Right ventricle myocardium superior (tissue), 1 donor: ENCODE measurements at regions not wholly inside any gene's neighbourhood (a gene's known extent, or its start where the extent isn't known, plus 50 kb on each side); places are given as distances from the start of the nearest gene placed in this dataset.

Source experiments
- ATAC-seq: fragments of 200-7000 bp; cut with Tn5 transposase; one replicate; pipeline ENCODE4 v1.9.1; 2020; ENCODE audit warnings: mild to moderate bottlenecking; ENCODE audit not compliant: poor library complexity
- DNase-seq: peaks from one replicate; pipeline ENCODE4 v3.0.0-alpha.2; 2020
- intact Hi-C: fragments of 100-400 bp; cut with DNase I; formaldehyde crosslinking; loops from one replicate; pipeline ENCODE4 v1.11.2; 2022
- donor health status: DM: no; HTN: yes; CAD: no; lungs with severe emphysema.

- intact Hi-C loops = no loop called here
- no peak for ATAC-seq
Observed at GRCh38 chr6:170483413-170483812, 69.7 kb downstream of the PSMB1 start.

GRCh38 chr6:170480050-170480692, 72.9 kb downstream of the PSMB1 start:
- ATAC-seq = peak; percentile 85
- intact Hi-C loops = no loop called here
- no peak for DNase-seq

More at GRCh38 chr6:170483413-170483812, 69.7 kb downstream of the PSMB1 start:
- no peak for DNase-seq

DNA sequence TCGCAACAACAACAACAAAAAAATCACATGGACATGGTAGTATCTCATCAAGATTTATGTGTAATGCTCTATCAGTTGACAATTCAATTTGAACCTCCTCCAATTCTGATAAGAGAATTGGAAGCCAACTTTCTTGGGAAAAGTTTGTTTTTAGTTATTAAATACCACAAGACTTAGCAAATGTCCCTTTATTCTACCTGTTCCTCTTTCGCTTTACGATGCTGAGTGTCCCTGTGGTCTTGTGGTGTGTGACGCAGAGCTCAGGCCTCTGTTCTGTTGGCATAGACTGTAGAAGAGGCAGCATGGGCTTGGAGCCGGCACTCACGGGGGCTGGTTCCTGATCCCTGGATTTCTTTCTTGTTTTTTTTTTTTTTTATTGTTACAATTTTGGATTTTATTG, 76.7 kb downstream of the PSMB1 start:
- intact Hi-C loops = no loop called here
- ATAC-seq = no peak
- no peak for DNase-seq

GRCh38 chr6:170475118-170475517, 78.0 kb downstream of the PSMB1 start:
- DNase-seq = no peak
- intact Hi-C loops = no loop called here
- ATAC-seq = no peak

GRCh38 chr6:170473801-170474200, 79.3 kb downstream of the PSMB1 start:
- ATAC-seq = no peak
- intact Hi-C loops = no loop called here
- no peak for DNase-seq

GRCh38 chr6:170473301-170473717, 79.8 kb downstream of the PSMB1 start:
- DNase-seq (no peak), ATAC-seq (peak; percentile 91)
- intact Hi-C loops = no loop called here

DNA sequence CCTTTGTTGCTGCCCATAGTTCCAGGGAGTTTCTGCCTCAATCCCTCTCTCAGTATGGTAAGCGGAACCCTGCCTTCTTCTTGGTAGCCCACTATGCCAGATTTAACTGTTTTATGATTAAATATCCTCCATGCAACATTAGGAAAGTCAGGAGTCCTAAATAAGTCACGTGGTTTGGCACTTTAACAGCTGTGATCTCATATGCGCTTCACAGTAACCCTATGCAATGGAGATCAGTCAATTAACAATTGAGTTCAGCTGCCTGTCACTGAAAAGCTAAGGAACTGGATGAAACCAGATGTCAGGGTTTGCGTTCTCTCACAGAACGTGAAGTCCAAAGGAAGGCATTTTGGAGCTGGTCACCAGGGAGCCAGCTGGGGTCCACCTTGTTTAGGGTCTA, 81.6 kb downstream of the PSMB1 start:
- DNase-seq (no peak), ATAC-seq (no peak)
- intact Hi-C loops = no loop called here

GRCh38 chr6:170470734-170471133, 82.4 kb downstream of the PSMB1 start:
- intact Hi-C loops = no loop called here

DNA sequence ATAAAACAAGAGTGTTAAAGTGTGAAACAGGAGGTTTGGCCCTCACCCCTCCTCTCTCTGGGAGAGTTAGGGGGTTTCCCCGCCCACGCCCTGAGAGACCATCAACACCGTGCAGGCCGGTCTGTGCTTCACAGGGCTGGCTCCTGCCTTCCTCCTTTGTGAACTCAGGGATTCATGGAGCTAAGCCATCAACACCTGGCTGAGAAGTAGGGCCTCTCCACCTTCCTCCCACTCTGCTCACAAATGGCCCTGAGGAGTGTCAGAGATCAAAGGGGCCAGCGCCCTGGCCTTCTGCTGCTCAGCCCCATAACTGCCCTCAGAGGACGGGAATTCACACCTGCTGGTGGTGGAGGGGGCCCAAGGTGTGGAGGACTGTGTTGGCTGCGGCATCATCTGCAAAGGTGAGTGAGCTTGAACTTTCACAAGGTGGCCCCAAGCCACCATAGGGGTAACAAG, 88.6 kb downstream of the PSMB1 start:
- intact Hi-C loops = no loop called here
- no peak for ATAC-seq
- no peak for DNase-seq

More at GRCh38 chr6:170470734-170471133, 82.4 kb downstream of the PSMB1 start:
- DNase-seq (no peak), ATAC-seq (no peak)

DNA sequence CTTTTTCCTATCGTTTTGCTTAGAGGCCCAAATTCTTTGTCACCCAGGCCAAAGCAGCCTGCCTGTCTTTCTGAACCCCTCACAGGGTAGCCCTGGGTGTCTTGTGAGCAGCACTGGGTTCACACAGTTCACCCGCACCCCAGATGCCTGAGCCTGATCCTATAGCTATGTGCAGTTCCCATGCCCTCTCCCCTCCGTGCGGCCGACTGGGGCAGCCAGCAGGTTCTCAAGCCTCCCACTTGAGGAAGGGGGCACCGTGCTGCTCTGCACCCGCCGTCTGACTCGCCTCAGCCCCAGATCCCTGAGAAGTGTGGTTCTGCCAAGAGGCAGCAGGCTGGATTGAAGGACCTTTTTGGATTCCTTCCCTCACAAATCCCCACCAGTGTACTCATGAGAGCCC, 89.0 kb downstream of the PSMB1 start:
- DNase-seq = no peak
- intact Hi-C loops = no loop called here
- ATAC-seq = no peak

- DNase-seq (no peak), ATAC-seq (peak; percentile 51)
- intact Hi-C loops = no loop called here
Observed at GRCh38 chr6:170463101-170463721, 89.9 kb downstream of the PSMB1 start.

DNA sequence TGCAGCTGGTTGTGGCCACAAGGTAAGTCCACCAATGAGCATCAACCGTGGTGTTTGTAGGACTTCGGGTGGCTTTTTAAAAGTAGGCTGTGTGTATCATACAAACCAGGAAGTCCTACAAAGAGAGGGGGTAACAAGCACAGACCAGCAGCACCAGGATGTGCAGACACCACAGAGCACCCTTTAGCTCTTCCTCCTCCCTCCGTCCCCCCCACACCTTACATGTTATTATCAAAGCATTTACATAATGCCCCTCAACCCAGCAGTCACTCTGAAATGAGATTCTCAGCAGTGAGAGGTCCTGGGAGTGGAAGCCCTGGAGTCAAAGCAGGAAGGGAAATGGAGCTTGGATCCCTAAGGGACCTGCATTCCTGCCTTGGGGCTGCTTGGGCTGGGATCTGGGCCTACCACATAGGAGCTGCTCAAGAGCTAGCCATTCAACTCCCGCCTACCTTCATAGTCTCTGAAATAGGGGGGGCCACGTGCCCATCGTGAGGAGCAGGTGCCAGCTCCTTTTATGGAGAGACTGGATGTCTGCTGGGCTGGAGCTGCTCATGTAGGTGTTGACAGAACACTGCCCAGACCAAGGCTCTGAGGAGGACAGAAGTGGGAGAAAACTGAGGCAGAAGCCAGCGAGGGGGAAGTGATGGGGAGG, 90.6 kb downstream of the PSMB1 start:
- DNase-seq (no peak), ATAC-seq (peak; percentile 91)
- intact Hi-C loops = no loop called here

GRCh38 chr6:170461556-170462365, 91.3 kb downstream of the PSMB1 start:
- ATAC-seq (no peak), DNase-seq (no peak)
- intact Hi-C loops = no loop called here

- ATAC-seq = no peak
- DNase-seq = no peak
- intact Hi-C loops = no loop called here
Observed at GRCh38 chr6:170461111-170461510, 92.0 kb downstream of the PSMB1 start.

DNA sequence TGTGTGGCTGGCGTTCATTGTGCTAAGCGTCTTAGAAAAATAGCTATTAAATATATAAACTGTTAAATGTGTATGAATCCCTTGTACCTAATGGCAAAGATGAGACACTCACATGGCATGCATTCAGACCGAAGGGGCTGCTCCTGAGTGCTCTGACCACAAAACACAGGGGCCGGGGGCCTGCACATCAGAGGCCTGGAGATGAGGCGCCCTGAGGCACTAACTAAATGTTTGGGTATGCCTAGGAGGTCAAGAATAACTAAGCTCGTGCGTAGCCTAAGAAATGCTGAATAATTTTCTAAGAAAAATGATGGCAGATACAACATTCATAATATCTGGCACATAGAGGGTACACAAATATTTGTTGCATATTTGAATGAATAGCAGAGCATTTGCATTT, 92.5 kb downstream of the PSMB1 start:
- intact Hi-C loops = no loop called here
- ATAC-seq (no peak), DNase-seq (no peak)

GRCh38 chr6:170459451-170459850, 93.7 kb downstream of the PSMB1 start:
- ATAC-seq = no peak
- DNase-seq = no peak
- intact Hi-C loops = no loop called here

GRCh38 chr6:170456886-170457698, 96.0 kb downstream of the PSMB1 start:
- intact Hi-C loops = no loop called here
- peak; percentile 73 for ATAC-seq
- no peak for DNase-seq
